ENCODE measurements at regions not wholly inside any gene's neighbourhood (a gene's known extent, or its start where the extent isn't known, plus 50 kb on each side); places are given as distances from the start of the nearest gene placed in this dataset.

DNA sequence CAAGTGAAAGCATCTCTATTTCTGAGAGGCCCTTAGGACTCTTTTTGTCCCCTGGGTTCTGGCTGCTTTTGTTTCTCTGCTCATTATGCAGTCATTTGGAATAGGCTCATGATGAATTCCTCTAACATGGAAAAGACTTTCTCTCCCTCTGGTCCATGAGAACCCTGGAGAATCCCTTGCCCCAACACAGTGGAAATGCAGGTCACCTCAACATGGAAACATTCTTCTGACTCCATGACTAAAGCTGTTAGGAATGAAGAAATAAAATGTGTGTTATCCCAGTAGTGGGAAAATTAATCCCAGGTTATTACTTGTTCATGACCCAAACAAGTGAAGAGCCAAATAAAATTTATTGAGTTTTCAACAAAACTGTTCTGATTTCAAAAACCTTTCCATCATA is 458.6 kb downstream of the EPM2A start:
- Histone ChIP-seq H3K4me2 (no peak overlapping the region), H3K27ac (no peak overlapping the region), H3K27me3 (ENCODE audit: insufficient read depth, low read depth) (no peaks in the 10 kb centered on the region), H3K4me1 (ENCODE audit: low read depth, poor library complexity, severe bottlenecking) (no peaks in the 10 kb centered on the region), H2AFZ (ENCODE audit: low read depth) (no peak overlapping the region), H3K9ac (no peak overlapping the region), H4K20me1 (ENCODE audit: insufficient read depth) (no peaks in the 10 kb centered on the region), H3K79me2 (ENCODE audit: insufficient read depth, low read depth) (no peaks in the 10 kb centered on the region), H3K36me3 (ENCODE audit: insufficient read depth) (no peaks in the 10 kb centered on the region), H3K4me3 (IDR thresholded peaks at IDR 0.05; ENCODE audit: insufficient read depth, low read depth, low read length) (no peak overlapping the region)
- no peak for TF ChIP-seq CTCF (conservative IDR thresholded peaks at IDR 0.05; ENCODE audit: low read depth, low read length)

GRCh38 chr6:145277358-145278086 is 457.8 kb downstream of the EPM2A start:
- Histone ChIP-seq H4K20me1 (ENCODE audit: insufficient read depth) (no peaks in the 10 kb centered on the region), H3K4me1 (ENCODE audit: low read depth, poor library complexity, severe bottlenecking) (no peaks in the 10 kb centered on the region), H3K79me2 (ENCODE audit: insufficient read depth, low read depth) (no peaks in the 10 kb centered on the region), H3K4me3 (IDR thresholded peaks at IDR 0.05; ENCODE audit: insufficient read depth, low read depth, low read length) (no peak overlapping the region), H3K36me3 (ENCODE audit: insufficient read depth) (no peaks in the 10 kb centered on the region), H3K4me2 (no peak overlapping the region), H3K9ac (no peak overlapping the region), H3K27me3 (ENCODE audit: insufficient read depth, low read depth) (no peaks in the 10 kb centered on the region), H3K27ac (no peak overlapping the region), H2AFZ (ENCODE audit: low read depth) (no peak overlapping the region)
- no peak for TF ChIP-seq CTCF (conservative IDR thresholded peaks at IDR 0.05; ENCODE audit: low read depth, low read length)

GRCh38 chr6:145278163-145278807 is 457.0 kb downstream of the EPM2A start:
- Histone ChIP-seq H4K20me1 (ENCODE audit: insufficient read depth) (no peaks in the 10 kb centered on the region), H3K27me3 (ENCODE audit: insufficient read depth, low read depth) (no peaks in the 10 kb centered on the region), H2AFZ (ENCODE audit: low read depth) (no peak overlapping the region), H3K36me3 (ENCODE audit: insufficient read depth) (no peaks in the 10 kb centered on the region), H3K4me2 (no peak overlapping the region), H3K79me2 (ENCODE audit: insufficient read depth, low read depth) (no peaks in the 10 kb centered on the region), H3K27ac (no peak overlapping the region), H3K9ac (no peak overlapping the region), H3K4me1 (ENCODE audit: low read depth, poor library complexity, severe bottlenecking) (no peaks in the 10 kb centered on the region), H3K4me3 (IDR thresholded peaks at IDR 0.05; ENCODE audit: insufficient read depth, low read depth, low read length) (no peak overlapping the region)
- TF ChIP-seq CTCF (conservative IDR thresholded peaks at IDR 0.05; ENCODE audit: low read depth, low read length): no peak

GRCh38 chr6:145279551-145279950 is 455.8 kb downstream of the EPM2A start:
- Histone ChIP-seq H3K4me1 (ENCODE audit: low read depth, poor library complexity, severe bottlenecking) (no peaks in the 10 kb centered on the region), H3K4me3 (IDR thresholded peaks at IDR 0.05; ENCODE audit: insufficient read depth, low read depth, low read length) (no peak overlapping the region), H3K27ac (no peak overlapping the region), H2AFZ (ENCODE audit: low read depth) (no peak overlapping the region), H3K36me3 (ENCODE audit: insufficient read depth) (no peaks in the 10 kb centered on the region), H3K4me2 (no peak overlapping the region), H3K9ac (no peak overlapping the region), H4K20me1 (ENCODE audit: insufficient read depth) (no peaks in the 10 kb centered on the region), H3K27me3 (ENCODE audit: insufficient read depth, low read depth) (no peaks in the 10 kb centered on the region), H3K79me2 (ENCODE audit: insufficient read depth, low read depth) (no peaks in the 10 kb centered on the region)
- no peak for TF ChIP-seq CTCF (conservative IDR thresholded peaks at IDR 0.05; ENCODE audit: low read depth, low read length)

All from KMS-11 (cell line).